ENCODE measurements at regions not wholly inside any gene's neighbourhood (a gene's known extent, or its start where the extent isn't known, plus 50 kb on each side); places are given as distances from the start of the nearest gene placed in this dataset.

DNA sequence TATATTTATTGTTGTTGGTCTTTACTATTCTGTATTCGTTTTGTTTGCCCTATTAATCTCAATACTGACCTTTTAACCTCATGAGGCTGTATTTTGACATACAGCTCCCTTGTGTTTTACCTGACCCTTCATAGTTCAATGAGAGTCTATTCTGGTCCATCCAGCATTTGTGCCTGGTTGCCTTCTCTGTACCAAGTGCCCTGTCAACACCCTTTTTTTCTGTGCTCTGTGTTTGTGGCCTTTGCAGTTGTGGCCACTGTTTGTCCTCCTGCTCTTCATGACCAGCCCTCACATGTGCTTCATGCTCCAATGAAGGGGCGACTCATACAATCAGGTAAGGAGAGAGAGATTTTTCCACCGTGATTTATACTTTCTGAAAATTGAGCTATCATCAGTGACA, 368.2 kb downstream of the IL20RB start:
- TF ChIP-seq, protein P1, sequence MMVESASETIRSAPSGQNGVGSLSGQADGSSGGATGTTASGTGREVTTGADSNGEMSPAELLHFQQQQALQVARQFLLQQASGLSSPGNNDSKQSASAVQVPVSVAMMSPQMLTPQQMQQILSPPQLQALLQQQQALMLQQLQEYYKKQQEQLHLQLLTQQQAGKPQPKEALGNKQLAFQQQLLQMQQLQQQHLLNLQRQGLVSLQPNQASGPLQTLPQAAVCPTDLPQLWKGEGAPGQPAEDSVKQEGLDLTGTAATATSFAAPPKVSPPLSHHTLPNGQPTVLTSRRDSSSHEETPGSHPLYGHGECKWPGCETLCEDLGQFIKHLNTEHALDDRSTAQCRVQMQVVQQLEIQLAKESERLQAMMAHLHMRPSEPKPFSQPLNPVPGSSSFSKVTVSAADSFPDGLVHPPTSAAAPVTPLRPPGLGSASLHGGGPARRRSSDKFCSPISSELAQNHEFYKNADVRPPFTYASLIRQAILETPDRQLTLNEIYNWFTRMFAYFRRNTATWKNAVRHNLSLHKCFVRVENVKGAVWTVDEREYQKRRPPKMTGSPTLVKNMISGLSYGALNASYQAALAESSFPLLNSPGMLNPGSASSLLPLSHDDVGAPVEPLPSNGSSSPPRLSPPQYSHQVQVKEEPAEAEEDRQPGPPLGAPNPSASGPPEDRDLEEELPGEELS (CRISPR knock-in tag; IDR thresholded peaks at IDR 0.05), result no peak
- no peak for TF ChIP-seq NBN (conservative IDR thresholded peaks at IDR 0.05)
- TF ChIP-seq, protein P2, sequence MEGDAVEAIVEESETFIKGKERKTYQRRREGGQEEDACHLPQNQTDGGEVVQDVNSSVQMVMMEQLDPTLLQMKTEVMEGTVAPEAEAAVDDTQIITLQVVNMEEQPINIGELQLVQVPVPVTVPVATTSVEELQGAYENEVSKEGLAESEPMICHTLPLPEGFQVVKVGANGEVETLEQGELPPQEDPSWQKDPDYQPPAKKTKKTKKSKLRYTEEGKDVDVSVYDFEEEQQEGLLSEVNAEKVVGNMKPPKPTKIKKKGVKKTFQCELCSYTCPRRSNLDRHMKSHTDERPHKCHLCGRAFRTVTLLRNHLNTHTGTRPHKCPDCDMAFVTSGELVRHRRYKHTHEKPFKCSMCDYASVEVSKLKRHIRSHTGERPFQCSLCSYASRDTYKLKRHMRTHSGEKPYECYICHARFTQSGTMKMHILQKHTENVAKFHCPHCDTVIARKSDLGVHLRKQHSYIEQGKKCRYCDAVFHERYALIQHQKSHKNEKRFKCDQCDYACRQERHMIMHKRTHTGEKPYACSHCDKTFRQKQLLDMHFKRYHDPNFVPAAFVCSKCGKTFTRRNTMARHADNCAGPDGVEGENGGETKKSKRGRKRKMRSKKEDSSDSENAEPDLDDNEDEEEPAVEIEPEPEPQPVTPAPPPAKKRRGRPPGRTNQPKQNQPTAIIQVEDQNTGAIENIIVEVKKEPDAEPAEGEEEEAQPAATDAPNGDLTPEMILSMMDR (CRISPR knock-in tag; IDR thresholded peaks at IDR 0.05), result no peak
- TF ChIP-seq UBTF (CRISPR knock-in tag; IDR thresholded peaks at IDR 0.05), result no peak

All from HepG2 (cell line).